Skeletal muscle tissue (tissue), 3 donors: ENCODE measurements at regions not wholly inside any gene's neighbourhood (a gene's known extent, or its start where the extent isn't known, plus 50 kb on each side); places are given as distances from the start of the nearest gene placed in this dataset.

Experiments
- H3K27ac ChIP-seq: one replicate; pipeline ENCODE4 v1.7.0; 2013; ENCODE audit warnings: mild to moderate bottlenecking, low read depth, low read length, inconsistent platforms
- H3K27me3 ChIP-seq, 3 donors: one replicate each; pipeline ENCODE4 v1.7.0; 2013; ENCODE audit warnings: low read length in 3 of 3; ENCODE audit not compliant: control insufficient read depth in 3 of 3, insufficient read depth in 3 of 3
- H3K36me3 ChIP-seq, 3 donors: one replicate each; pipeline ENCODE4 v1.7.0; 2013; ENCODE audit warnings: low read length in 3 of 3; ENCODE audit not compliant: control insufficient read depth in 3 of 3, insufficient read depth in 3 of 3
- H3K4me1 ChIP-seq, 3 donors: one replicate each; pipeline ENCODE4 v1.7.0; 2013; ENCODE audit warnings: low read length in 3 of 3, mild to moderate bottlenecking in 3 of 3; ENCODE audit not compliant: control insufficient read depth in 3 of 3, insufficient read depth in 3 of 3
- H3K4me3 ChIP-seq, 3 donors: one replicate each; pipeline ENCODE4 v1.7.0; 2013; ENCODE audit warnings: low read length in 3 of 3
- H3K9ac ChIP-seq, 3 donors: one replicate each; pipeline ENCODE4 v1.7.0; 2013; ENCODE audit warnings: low read length in 3 of 3, mild to moderate bottlenecking in 3 of 3, moderate library complexity in 2 of 3, low read depth in 1 of 3
- H3K9me3 ChIP-seq, 3 donors: one replicate each; pipeline ENCODE4 v1.7.0; 2013; ENCODE audit warnings: low read length in 3 of 3; ENCODE audit not compliant: control insufficient read depth in 3 of 3
- donor health status: Osteomylitis.

DNA sequence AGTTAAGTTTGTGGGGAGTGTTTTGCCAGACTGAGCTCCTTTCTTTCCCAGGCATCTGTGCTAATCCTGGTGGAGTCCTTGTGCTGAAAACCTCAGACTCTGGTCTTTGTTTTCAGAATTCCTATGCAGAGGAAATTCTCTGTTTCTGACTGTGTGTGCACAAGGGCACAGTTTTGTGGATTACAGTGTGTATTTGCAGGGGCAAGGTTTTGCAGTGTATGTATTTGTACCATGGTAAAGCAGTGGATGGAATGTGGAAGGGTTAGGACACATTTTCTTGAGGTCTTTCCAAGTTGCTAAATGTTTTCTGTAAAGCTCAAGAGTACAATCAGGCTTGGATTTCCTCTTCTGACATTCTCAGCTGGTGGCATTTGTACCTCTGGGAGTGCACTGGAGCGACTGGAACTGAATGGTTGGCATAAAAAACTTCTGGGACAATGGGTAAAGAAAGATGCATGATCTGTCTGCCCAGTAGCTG lies 139.5 kb upstream of the RND3 start:
- H3K4me1 ChIP-seq, result peaks cover 0 to 3% (median 0%) of the 10 kb centered on the region in 3 donors
- no peaks in the 10 kb centered on the region for H3K9me3 ChIP-seq
- no peaks in the 10 kb centered on the region for H3K27me3 ChIP-seq
- H3K9ac ChIP-seq, result no peak overlapping the region
- H3K27ac ChIP-seq, result no peak overlapping the region
- H3K4me3 ChIP-seq, result no peak overlapping the region
- no peaks in the 10 kb centered on the region for H3K36me3 ChIP-seq

- Histone ChIP-seq H3K27me3 (no peaks in the 10 kb centered on the region), H3K9me3 (no peaks in the 10 kb centered on the region), H3K4me3 (no peak overlapping the region), H3K4me1 (peaks cover 4 to 10% (median 6%) of the 10 kb centered on the region in 3 donors), H3K27ac (no peak overlapping the region), H3K9ac (no peak overlapping the region), H3K36me3 (no peaks in the 10 kb centered on the region)
Measured at GRCh38 chr2:150625741-150626140, 138.3 kb upstream of the RND3 start.

DNA sequence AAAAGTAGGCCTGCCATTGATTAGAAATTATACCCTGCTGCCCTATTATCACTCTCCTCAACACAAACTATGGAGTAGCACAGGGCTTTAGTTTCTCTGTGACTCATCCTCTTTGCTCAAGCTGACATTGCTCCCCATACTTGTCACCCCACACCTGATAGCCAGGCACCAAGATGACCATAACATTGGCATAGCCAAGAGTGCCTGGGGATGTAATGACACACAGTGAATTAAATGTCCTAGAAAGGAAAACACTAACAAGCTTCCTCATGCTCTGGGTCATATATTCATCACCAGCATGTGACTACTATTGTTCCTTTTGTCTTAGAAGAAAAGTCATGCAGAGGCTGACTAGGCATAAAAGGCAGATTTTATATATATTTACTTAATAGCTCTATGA lies 137.8 kb upstream of the RND3 start:
- Histone ChIP-seq H3K27ac (no peak overlapping the region), H3K4me3 (no peak overlapping the region), H3K9me3 (no peaks in the 10 kb centered on the region), H3K27me3 (no peaks in the 10 kb centered on the region), H3K4me1 (peaks cover 4 to 11% (median 6%) of the 10 kb centered on the region in 3 donors), H3K36me3 (no peaks in the 10 kb centered on the region), H3K9ac (no peak overlapping the region)

DNA sequence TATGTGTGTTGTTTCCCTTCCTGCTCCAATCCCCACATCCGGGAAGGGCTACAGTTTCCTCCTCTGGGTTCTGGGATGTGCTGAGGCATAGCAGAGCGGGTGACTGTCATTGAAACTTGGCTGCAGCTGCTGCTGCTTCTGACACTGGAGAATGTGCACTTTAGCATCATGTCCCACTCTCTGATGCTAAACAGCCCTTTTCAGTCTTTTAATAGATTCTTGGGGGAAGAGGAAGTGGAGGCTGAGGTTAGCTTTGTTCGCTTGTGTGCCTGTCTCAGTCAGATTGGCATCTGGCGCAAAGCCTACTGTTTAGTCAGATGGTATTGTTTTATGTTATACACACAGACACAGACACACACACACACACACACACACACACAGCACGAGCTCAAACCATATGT lies 136.5 kb upstream of the RND3 start:
- Histone ChIP-seq H3K9ac (no peak overlapping the region), H3K27ac (no peak overlapping the region), H3K27me3 (no peaks in the 10 kb centered on the region)

GRCh38 chr2:150621526-150622213 lies 134.2 kb upstream of the RND3 start:
- H3K27ac ChIP-seq, result peak overlapping the region; percentile 46
- H3K4me1 ChIP-seq, result peaks cover 4 to 18% (median 6%) of the 10 kb centered on the region in 3 donors
- H3K9ac ChIP-seq, result no peak overlapping the region
- H3K27me3 ChIP-seq, result no peaks in the 10 kb centered on the region
- no peaks in the 10 kb centered on the region for H3K9me3 ChIP-seq
- no peak overlapping the region for H3K4me3 ChIP-seq
- no peaks in the 10 kb centered on the region for H3K36me3 ChIP-seq

More for the DNA sequence above, 136.5 kb upstream of the RND3 start:
- Histone ChIP-seq H3K9me3 (no peaks in the 10 kb centered on the region), H3K4me1 (peaks cover 4 to 13% (median 6%) of the 10 kb centered on the region in 3 donors), H3K4me3 (no peak overlapping the region), H3K36me3 (no peaks in the 10 kb centered on the region)

DNA sequence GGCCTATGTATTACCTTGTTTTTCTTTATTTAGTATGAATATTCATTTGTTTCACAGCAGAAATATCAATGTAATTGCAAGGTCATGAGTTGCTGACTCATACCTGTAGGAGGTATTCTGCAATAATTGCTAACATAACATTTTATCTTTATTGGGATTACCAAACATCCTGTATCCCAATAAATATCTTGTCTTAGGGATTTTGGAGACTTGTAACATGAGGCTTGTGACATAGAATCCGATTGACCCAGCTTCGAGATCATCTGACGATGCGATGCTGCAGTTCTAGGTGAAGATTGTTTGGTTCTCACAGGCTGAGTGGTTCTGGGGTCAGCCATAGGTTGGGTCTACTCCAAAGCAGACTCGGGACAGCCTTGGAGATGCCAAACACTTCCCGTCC lies 133.4 kb upstream of the RND3 start:
- Histone ChIP-seq H3K4me1 (peaks cover 4 to 18% (median 6%) of the 10 kb centered on the region in 3 donors), H3K9me3 (no peaks in the 10 kb centered on the region), H3K9ac (no peak overlapping the region), H3K36me3 (no peaks in the 10 kb centered on the region), H3K27me3 (no peaks in the 10 kb centered on the region), H3K4me3 (no peak overlapping the region), H3K27ac (peak overlapping the region; percentile 46)

DNA sequence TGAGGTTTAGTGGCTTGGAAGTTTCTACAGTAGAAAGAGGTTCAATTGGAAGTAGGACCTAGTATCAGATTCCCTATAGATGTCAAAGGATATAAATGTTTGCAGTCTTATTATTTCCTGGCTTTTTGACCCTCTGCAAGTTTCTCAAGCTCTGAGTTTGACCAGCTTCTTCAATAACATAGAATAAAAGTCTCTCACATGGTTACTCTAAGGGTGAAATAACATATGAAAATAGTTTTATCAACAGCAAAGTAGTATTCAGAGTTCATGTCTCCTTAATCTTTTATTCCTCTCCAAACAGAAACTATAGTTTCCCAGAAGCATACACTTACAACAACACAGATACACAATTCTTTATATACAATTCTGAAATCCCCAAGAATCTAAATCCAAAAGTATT lies 132.9 kb upstream of the RND3 start:
- Histone ChIP-seq H3K27me3 (no peaks in the 10 kb centered on the region), H3K36me3 (no peaks in the 10 kb centered on the region), H3K9ac (no peak overlapping the region), H3K4me1 (peaks cover 4 to 18% (median 6%) of the 10 kb centered on the region in 3 donors), H3K9me3 (no peaks in the 10 kb centered on the region), H3K27ac (no peak overlapping the region), H3K4me3 (no peak overlapping the region)

DNA sequence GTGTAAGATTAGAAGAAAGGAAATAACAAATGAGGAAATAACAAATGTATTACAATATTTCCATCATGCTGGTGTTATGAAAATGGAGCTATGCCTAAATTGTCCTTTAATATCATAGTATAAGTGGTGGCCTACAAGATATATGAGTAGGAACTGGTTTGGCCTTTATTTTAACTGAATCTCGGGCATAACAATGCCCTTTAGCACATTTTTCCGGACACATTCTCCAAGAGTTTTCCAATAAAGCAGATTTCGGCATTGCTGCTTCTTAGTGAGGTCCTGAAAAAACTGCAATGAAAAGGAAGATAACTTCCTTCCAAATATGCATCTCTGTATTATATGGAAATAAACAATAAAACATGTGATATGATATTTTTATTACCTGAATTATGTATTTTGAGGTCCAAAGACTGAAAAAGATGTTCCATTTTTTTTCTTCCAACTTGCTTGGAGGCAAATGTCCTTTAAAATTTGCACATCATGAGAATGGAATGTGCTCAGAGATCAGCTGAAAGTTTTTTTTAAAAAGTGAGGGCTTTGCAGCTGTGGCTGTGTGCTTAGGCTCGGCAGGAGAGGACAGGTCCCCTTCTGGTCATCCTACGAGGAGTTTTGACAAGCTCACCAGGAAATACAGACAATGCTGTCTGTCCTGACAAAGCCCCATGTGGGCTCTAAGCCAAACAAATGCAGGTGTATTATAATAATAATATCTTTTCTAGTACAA lies 132.3 kb upstream of the RND3 start:
- H3K27me3 ChIP-seq, result no peaks in the 10 kb centered on the region
- no peak overlapping the region for H3K9ac ChIP-seq
- H3K9me3 ChIP-seq, result no peaks in the 10 kb centered on the region
- no peak overlapping the region for H3K27ac ChIP-seq
- no peaks in the 10 kb centered on the region for H3K36me3 ChIP-seq
- peaks cover 4 to 18% (median 6%) of the 10 kb centered on the region in 3 donors for H3K4me1 ChIP-seq
- H3K4me3 ChIP-seq, result no peak overlapping the region

GRCh38 chr2:150618245-150618895 lies 130.9 kb upstream of the RND3 start:
- Histone ChIP-seq H3K27ac (no peak overlapping the region), H3K27me3 (no peaks in the 10 kb centered on the region), H3K4me1 (peaks cover 4 to 18% (median 6%) of the 10 kb centered on the region in 3 donors), H3K9ac (no peak overlapping the region), H3K4me3 (no peak overlapping the region), H3K36me3 (no peaks in the 10 kb centered on the region), H3K9me3 (no peaks in the 10 kb centered on the region)
